Stomach (tissue), 4 donors: ENCODE measurements at regions not wholly inside any gene's neighbourhood (a gene's known extent, or its start where the extent isn't known, plus 50 kb on each side); places are given as distances from the start of the nearest gene placed in this dataset.

Experiments used
- EP300 ChIP-seq: sonication (generic); formaldehyde crosslinking; IDR thresholded peaks from one replicate; pipeline ENCODE4 v1.6.1; 2017; ENCODE audit warnings: antibody characterized with exemption
- POLR2AphosphoS5 ChIP-seq, 3 donors: sonication (generic); formaldehyde crosslinking; IDR thresholded peaks; one replicate each; pipeline ENCODE4 v1.6.1; 2016; ENCODE audit warnings: antibody characterized with exemption in 3 of 3
- TF ChIP-seq, protein P1 (sequence below), 7 experiments: fragments of 450-650 bp in 4 of 7; fragments of 200-600 bp in 3 of 7; sonication (generic) in 3 of 7; IDR thresholded peaks; one replicate each; pipeline ENCODE4 v1.5.1; 2016 to 2019; ENCODE audit warnings: antibody characterized with exemption in 7 of 7, control low read depth in 2 of 7, mild to moderate bottlenecking in 1 of 7

DNA sequence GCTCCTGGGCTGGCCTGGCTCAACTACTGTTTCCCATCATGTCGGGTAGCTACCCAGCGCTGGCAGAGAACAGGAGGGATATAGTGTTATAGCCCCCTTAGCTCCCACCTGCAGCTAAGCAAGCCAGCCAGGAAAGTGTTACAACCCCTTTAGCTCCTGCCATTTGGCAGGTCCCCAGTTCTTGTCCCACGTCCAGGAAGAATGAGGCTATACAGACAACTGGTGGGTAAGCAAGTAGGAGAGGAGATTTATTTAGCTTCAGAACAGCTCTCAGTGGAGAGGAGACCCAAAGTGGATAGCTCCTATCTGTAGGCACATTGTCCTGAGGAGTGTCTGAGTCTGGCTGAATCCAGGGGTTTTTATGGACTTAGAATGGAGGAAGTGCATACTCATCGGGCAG lies 741.1 kb upstream of the B3GALT2 start:
- TF ChIP-seq, protein P1, sequence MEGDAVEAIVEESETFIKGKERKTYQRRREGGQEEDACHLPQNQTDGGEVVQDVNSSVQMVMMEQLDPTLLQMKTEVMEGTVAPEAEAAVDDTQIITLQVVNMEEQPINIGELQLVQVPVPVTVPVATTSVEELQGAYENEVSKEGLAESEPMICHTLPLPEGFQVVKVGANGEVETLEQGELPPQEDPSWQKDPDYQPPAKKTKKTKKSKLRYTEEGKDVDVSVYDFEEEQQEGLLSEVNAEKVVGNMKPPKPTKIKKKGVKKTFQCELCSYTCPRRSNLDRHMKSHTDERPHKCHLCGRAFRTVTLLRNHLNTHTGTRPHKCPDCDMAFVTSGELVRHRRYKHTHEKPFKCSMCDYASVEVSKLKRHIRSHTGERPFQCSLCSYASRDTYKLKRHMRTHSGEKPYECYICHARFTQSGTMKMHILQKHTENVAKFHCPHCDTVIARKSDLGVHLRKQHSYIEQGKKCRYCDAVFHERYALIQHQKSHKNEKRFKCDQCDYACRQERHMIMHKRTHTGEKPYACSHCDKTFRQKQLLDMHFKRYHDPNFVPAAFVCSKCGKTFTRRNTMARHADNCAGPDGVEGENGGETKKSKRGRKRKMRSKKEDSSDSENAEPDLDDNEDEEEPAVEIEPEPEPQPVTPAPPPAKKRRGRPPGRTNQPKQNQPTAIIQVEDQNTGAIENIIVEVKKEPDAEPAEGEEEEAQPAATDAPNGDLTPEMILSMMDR (IDR thresholded peaks at IDR 0.05), result no peak
- no peak for TF ChIP-seq EP300
- no peak for TF ChIP-seq POLR2AphosphoS5 (IDR thresholded peaks at IDR 0.05)
